HEK293 (cell line): ENCODE measurements at regions not wholly inside any gene's neighbourhood (a gene's known extent, or its start where the extent isn't known, plus 50 kb on each side); places are given as distances from the start of the nearest gene placed in this dataset.

Experiments
- CTCF ChIA-PET: fragments of 350-600 bp; formaldehyde crosslinking; extraction: SDS; loops from one replicate; lab custom pipeline; 2021; ENCODE audit warnings: antibody characterized with exemption; lab: Yijun Ruan, JAX
- POLR2A ChIA-PET: fragments of 300-600 bp; formaldehyde crosslinking; extraction: SDS; loops from one replicate; lab custom pipeline; 2020; ENCODE audit warnings: antibody characterized with exemption, inconsistent platforms; lab: Yijun Ruan, JAX
- H3K27ac ChIP-seq: fragments of 200-500 bp; sonication (Bioruptor generic); 2 replicates; pipeline ENCODE4 v1.5.1; 2014; ENCODE audit warnings: low read depth, low read length, control low read depth, inconsistent platforms; ENCODE audit errors: extremely low read depth
- H3K36me3 ChIP-seq, 2 experiments: fragments of 200-500 bp in 1 of 2; sonication (Bioruptor generic) in 1 of 2; 1 replicate in 1 of 2; 2 replicates in 1 of 2; pipeline ENCODE4 v1.5.1; 2014 to 2017; ENCODE audit warnings: inconsistent platforms in 2 of 2, low read length in 2 of 2; ENCODE audit not compliant: control insufficient read depth in 2 of 2, insufficient read depth in 1 of 2
- H3K4me1 ChIP-seq: fragments of 200-500 bp; sonication (Bioruptor generic); 2 replicates; pipeline ENCODE4 v1.5.1; 2014; ENCODE audit warnings: mild to moderate bottlenecking, low read length, inconsistent platforms; ENCODE audit not compliant: control insufficient read depth, insufficient read depth
- H3K4me3 ChIP-seq: 2 replicates; pipeline ENCODE4 v1.5.1; 2011; ENCODE audit warnings: low read depth, mild to moderate bottlenecking, control low read depth, low read length, moderate library complexity
- H3K9me3 ChIP-seq: fragments of 200-500 bp; sonication (Bioruptor generic); 2 replicates; pipeline ENCODE4 v1.5.1; 2014; ENCODE audit warnings: low read depth, low read length, inconsistent platforms; ENCODE audit not compliant: control insufficient read depth, insufficient read depth
- FEZF1 ChIP-seq: fragments of 450-650 bp; formaldehyde crosslinking; IDR thresholded peaks from 2 replicates; pipeline ENCODE4 v1.5.1; 2016; ENCODE audit warnings: missing biosample characterization, missing genetic modification characterization
- HOXA7 ChIP-seq: sonication (generic); formaldehyde crosslinking; IDR thresholded peaks from 2 replicates; pipeline ENCODE4 v1.8.1; 2022; ENCODE audit warnings: missing genetic modification reagents, borderline replicate concordance
- KLF17 ChIP-seq: fragments of 450-650 bp; formaldehyde crosslinking; IDR thresholded peaks from 2 replicates; pipeline ENCODE4 v1.5.1; 2016; ENCODE audit warnings: missing biosample characterization, missing genetic modification characterization
- KLF7 ChIP-seq: fragments of 450-650 bp; formaldehyde crosslinking; IDR thresholded peaks from 2 replicates; pipeline ENCODE4 v1.5.1; 2016; ENCODE audit warnings: missing biosample characterization, missing genetic modification characterization, borderline replicate concordance
- OSR2 ChIP-seq: fragments of 450-650 bp; formaldehyde crosslinking; IDR thresholded peaks from 2 replicates; pipeline ENCODE4 v1.5.1; 2016; ENCODE audit warnings: missing biosample characterization, missing genetic modification characterization
- PRDM10 ChIP-seq: fragments of 450-650 bp; formaldehyde crosslinking; IDR thresholded peaks from 2 replicates; pipeline ENCODE4 v1.5.1; 2016; ENCODE audit warnings: missing biosample characterization, missing genetic modification characterization
- REST ChIP-seq: fragments of 450-650 bp; formaldehyde crosslinking; IDR thresholded peaks from 2 replicates; pipeline ENCODE4 v1.5.1; 2016; ENCODE audit warnings: missing biosample characterization, missing genetic modification characterization
- SP2 ChIP-seq: fragments of 450-650 bp; formaldehyde crosslinking; IDR thresholded peaks from 2 replicates; pipeline ENCODE4 v1.5.1; 2016; ENCODE audit warnings: missing biosample characterization, missing genetic modification characterization
- SP7 ChIP-seq: fragments of 450-650 bp; formaldehyde crosslinking; IDR thresholded peaks from 2 replicates; pipeline ENCODE4 v1.5.1; 2016; ENCODE audit warnings: missing biosample characterization, missing genetic modification characterization
- ZBTB21 ChIP-seq: fragments of 450-650 bp; formaldehyde crosslinking; IDR thresholded peaks from 2 replicates; pipeline ENCODE4 v1.5.1; 2017; ENCODE audit warnings: missing biosample characterization, missing genetic modification characterization
- ZBTB44 ChIP-seq: fragments of 450-650 bp; IDR thresholded peaks from 2 replicates; pipeline ENCODE4 v1.5.1; 2018; ENCODE audit warnings: missing biosample characterization, mild to moderate bottlenecking, missing genetic modification characterization
- ZFP41 ChIP-seq: fragments of 450-650 bp; formaldehyde crosslinking; IDR thresholded peaks from 2 replicates; pipeline ENCODE4 v1.5.1; 2016; ENCODE audit warnings: missing biosample characterization, missing genetic modification characterization, borderline replicate concordance
- ZNF324 ChIP-seq: fragments of 450-650 bp; formaldehyde crosslinking; IDR thresholded peaks from 2 replicates; pipeline ENCODE4 v1.5.1; 2016; ENCODE audit warnings: missing biosample characterization, missing genetic modification characterization
- ZNF350 ChIP-seq: fragments of 450-650 bp; formaldehyde crosslinking; IDR thresholded peaks from 2 replicates; pipeline ENCODE4 v1.5.0; 2017; ENCODE audit warnings: missing biosample characterization, mild to moderate bottlenecking, missing genetic modification characterization
- ZNF529 ChIP-seq: fragments of 450-650 bp; formaldehyde crosslinking; IDR thresholded peaks from 2 replicates; pipeline ENCODE4 v1.5.1; 2017; ENCODE audit warnings: missing genetic modification characterization, missing biosample characterization; ENCODE audit not compliant: insufficient replicate concordance
- ZNF596 ChIP-seq: fragments of 450-650 bp; IDR thresholded peaks from 2 replicates; pipeline ENCODE4 v1.5.0; 2018; ENCODE audit warnings: missing biosample characterization, mild to moderate bottlenecking, missing genetic modification characterization, moderate library complexity
- ZSCAN30 ChIP-seq: fragments of 450-650 bp; IDR thresholded peaks from 2 replicates; pipeline ENCODE4 v1.5.1; 2018; ENCODE audit warnings: missing biosample characterization, mild to moderate bottlenecking, missing genetic modification characterization, moderate library complexity
- ZSCAN5A ChIP-seq: fragments of 450-650 bp; formaldehyde crosslinking; IDR thresholded peaks from 2 replicates; pipeline ENCODE4 v1.5.1; 2016; ENCODE audit warnings: missing biosample characterization, missing genetic modification characterization
- TF ChIP-seq, protein P1 (sequence below): fragments of 450-650 bp; formaldehyde crosslinking; IDR thresholded peaks from 2 replicates; pipeline ENCODE4 v1.5.1; 2016; ENCODE audit warnings: missing biosample characterization, missing genetic modification characterization

GRCh38 chr2:89775885-89776284 is 1084.4 kb downstream of the RPIA start:
- no peak overlapping the region for H3K4me3 ChIP-seq
- POLR2A ChIA-PET: no interaction called here
- H3K27ac ChIP-seq: no peak overlapping the region
- TF ChIP-seq ZNF350 (tag by site-specific recombination) (no peak), ZBTB44 (tag by site-specific recombination) (no peak), KLF17 (no peak), ZNF529 (tag by site-specific recombination) (no peak), FEZF1 (tag by site-specific recombination) (no peak), ZFP41 (no peak), ZNF324 (tag by site-specific recombination) (no peak), ZSCAN30 (tag by site-specific recombination) (no peak), ZBTB21 (tag by site-specific recombination) (no peak), SP7 (no peak), OSR2 (tag by site-specific recombination) (no peak)
- TF ChIP-seq, protein P1, sequence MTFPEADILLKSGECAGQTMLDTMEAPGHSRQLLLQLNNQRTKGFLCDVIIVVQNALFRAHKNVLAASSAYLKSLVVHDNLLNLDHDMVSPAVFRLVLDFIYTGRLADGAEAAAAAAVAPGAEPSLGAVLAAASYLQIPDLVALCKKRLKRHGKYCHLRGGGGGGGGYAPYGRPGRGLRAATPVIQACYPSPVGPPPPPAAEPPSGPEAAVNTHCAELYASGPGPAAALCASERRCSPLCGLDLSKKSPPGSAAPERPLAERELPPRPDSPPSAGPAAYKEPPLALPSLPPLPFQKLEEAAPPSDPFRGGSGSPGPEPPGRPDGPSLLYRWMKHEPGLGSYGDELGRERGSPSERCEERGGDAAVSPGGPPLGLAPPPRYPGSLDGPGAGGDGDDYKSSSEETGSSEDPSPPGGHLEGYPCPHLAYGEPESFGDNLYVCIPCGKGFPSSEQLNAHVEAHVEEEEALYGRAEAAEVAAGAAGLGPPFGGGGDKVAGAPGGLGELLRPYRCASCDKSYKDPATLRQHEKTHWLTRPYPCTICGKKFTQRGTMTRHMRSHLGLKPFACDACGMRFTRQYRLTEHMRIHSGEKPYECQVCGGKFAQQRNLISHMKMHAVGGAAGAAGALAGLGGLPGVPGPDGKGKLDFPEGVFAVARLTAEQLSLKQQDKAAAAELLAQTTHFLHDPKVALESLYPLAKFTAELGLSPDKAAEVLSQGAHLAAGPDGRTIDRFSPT (tag by site-specific recombination): no peak
- peaks cover 3% of the 10 kb centered on the region; the same call in 1 of the 2 replicates for H3K9me3 ChIP-seq
- no peaks in the 10 kb centered on the region for H3K36me3 ChIP-seq
- H3K4me1 ChIP-seq: no peaks in the 10 kb centered on the region
- CTCF ChIA-PET: no interaction called here

- CTCF ChIA-PET: no interaction called here
- TF ChIP-seq ZSCAN5A (tag by site-specific recombination) (no peak), PRDM10 (tag by site-specific recombination) (no peak), REST (tag by site-specific recombination) (no peak), HOXA7 (CRISPR knock-in tag) (no peak), SP2 (tag by site-specific recombination) (no peak), ZNF596 (tag by site-specific recombination) (no peak), KLF7 (tag by site-specific recombination) (no peak)
- POLR2A ChIA-PET: no interaction called here
- Histone ChIP-seq H3K9me3 (peaks cover under 1% of the 10 kb centered on the region), H3K36me3 (no peaks in the 10 kb centered on the region; a peak in 1 of 3 replicates), H3K27ac (no peak overlapping the region), H3K4me3 (no peak overlapping the region), H3K4me1 (no peaks in the 10 kb centered on the region)
Observed at GRCh38 chr2:89780318-89780717, 1088.8 kb downstream of the RPIA start.
